ENCODE measurements at regions not wholly inside any gene's neighbourhood (a gene's known extent, or its start where the extent isn't known, plus 50 kb on each side); places are given as distances from the start of the nearest gene placed in this dataset.
"Not testable (repeated sequence)": the region's sequence is repeated elsewhere in the genome, so short reads cannot be mapped to it uniquely, and the experiment has no call there.

DNA sequence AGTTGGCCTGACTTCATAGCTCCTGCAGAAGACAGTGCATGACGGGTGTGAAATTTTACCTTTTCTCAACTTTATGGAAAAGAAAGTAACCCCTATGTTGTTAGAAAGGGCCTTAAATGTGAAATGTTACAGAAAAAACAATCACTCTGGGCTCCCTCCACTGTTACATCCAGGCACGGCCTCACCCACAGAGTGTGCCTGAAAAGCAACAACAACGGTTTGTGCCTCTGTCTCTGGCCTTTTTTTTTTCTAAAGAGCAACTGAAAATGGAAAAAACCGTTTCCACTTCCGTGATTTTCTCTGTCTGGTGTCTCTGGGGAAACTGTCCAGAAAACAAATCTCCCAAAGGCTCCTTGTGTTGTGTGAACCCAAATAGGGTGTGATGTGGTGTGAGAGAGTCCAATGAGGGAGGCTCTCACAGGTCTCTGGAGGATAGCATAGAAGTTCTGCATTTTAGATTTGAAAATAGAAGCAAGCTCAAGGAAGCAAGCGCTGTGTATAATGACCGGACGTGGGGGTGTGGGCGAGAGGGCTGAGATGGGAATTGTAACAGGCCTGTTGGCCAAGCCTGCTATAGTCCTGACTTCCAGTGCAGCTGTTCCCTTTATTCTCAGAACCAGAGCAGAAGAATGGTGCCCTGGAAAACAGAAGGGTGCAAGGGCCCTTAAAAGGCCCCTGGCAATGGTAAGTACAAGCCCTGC, 221.8 kb upstream of the TUT7 start:
- DNase-seq (ENCODE audit: low read depth), result no peak

- no peak for DNase-seq (ENCODE audit: low read depth)
These were observed 220.9 kb upstream of the TUT7 start for GRCh38 chr9:86575137-86575536.

GRCh38 chr9:86573886-86574285, 219.7 kb upstream of the TUT7 start:
- no peak for DNase-seq (ENCODE audit: low read depth)

GRCh38 chr9:86572904-86573303, 218.7 kb upstream of the TUT7 start:
- no peak for DNase-seq (ENCODE audit: low read depth)

- DNase-seq (ENCODE audit: low read depth), result not testable (repeated sequence)
These were observed 211.4 kb upstream of the TUT7 start for GRCh38 chr9:86565603-86566002.

DNA sequence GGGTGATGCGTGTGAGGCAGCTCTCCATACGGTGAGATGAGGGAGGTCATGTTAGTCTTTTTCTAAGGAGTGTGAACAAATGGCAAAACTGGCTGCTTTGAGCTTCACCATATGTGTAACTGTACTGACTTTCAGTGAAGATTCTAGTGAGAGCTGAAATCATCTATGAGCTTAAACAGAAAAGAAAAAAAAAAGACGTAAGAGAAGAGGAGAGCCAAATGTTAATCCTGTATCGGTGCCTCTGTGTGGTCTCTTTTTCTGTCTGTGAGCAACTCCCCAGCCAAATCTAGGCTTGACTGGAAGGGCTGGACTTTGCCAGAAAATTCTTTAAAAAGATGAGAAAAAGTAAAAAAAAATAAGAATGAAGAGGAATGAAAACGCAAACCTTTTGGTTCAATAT, 209.7 kb upstream of the TUT7 start:
- no peak for DNase-seq (ENCODE audit: low read depth)

GRCh38 chr9:86563350-86563749, 209.1 kb upstream of the TUT7 start:
- peak; percentile 74 for DNase-seq (ENCODE audit: low read depth)

DNA sequence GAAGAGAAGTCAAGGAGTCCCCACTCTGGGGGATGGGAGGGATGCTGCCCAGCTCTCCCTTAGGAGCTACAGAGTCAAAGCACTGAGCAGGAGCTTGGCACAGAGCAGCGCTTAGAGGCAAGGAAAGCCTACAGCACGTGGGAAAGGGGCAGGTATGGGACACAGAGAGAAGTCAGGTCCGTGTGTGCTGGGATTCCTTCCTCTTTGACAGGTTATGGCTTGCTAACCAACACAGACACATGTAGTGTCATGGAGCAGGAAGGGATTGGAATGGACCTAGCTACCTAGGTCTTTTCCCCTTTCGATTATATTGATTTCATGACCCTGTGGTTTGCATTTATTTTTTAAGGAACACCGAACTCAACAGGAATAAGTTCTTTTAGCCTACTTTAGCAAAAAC, 208.5 kb upstream of the TUT7 start:
- DNase-seq (ENCODE audit: low read depth), result no peak

- DNase-seq (ENCODE audit: low read depth), result no peak
These were observed 203.7 kb upstream of the TUT7 start for GRCh38 chr9:86557918-86558317.

DNA sequence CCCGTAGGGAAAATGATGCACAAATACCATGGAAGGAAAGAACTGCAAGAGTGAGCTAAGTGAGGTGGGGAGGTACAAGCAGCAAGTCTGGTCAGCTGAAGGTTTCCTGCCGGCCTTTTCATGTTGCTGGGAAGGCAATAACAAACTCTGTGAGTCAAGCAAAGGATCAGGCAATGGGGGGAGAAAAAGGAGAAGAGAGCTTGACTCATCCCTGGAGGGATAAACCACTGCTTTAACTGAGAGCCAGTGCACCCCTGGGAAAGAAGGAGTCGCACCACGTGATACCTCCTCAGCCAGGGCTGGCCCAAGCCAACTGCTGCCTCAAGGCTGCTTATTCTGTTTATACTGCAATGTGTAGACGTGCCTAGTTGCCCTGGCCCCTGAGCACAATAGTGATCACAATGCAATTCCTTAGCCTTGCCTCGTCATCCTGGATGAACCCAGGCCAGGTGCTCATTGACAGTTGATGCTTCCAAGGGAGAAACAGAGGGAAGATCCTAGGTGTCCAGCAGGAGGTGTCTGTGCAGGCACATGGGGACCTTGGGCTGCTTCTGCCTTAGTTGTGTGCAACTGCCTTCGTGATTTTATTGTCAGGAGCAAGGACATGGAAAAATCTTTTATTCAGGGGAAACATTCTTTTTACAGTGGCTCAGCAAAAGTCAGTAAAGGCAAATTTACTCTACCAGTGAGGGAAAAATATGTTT, 203.0 kb upstream of the TUT7 start:
- DNase-seq (ENCODE audit: low read depth), result peak; percentile 95

GRCh38 chr9:86555661-86556060, 201.5 kb upstream of the TUT7 start:
- no peak for DNase-seq (ENCODE audit: low read depth)

GRCh38 chr9:86550401-86550800, 196.2 kb upstream of the TUT7 start:
- no peak for DNase-seq (ENCODE audit: low read depth)

- DNase-seq (ENCODE audit: low read depth), result no peak
These were observed 195.7 kb upstream of the TUT7 start for GRCh38 chr9:86549920-86550319.

DNA sequence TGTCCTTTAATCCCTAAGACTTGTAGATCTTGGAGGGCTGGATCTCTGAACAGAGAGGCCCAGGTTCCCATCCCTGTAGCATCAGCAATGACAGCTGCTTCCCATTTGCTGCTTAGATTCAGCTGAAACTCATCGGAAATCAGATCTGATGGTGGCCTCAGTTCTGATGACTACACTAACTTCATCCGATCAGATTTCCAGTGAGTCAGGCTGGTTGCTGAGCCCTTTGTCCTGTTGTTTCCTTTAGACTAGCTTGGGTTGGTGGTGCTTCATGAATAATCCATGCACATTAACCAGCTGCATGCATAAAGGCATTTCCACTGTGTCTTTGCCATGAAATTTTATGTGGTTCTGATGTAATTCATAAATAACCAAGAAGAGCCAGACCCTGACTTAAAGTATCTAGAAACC, 195.2 kb upstream of the TUT7 start:
- peak; percentile 68 for DNase-seq (ENCODE audit: low read depth)

DNA sequence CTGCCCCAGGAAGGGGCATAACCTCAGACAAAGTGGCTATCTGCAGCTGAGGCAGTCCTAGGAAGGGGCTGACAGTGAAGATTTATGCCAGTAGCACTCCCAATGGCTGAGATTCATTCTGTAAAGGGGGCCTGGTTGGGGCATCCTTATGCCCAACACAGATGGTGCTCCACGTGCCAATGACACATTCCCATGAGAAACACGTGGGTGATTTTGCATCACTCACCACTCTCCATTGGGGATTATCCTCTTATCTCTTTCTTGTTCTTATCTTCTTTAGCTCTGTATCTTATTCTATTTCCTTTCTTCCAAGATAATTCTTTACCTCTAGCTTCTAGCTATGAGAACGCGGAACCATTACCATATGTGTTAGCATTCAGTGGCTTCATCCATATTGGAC, 194.0 kb upstream of the TUT7 start:
- DNase-seq (ENCODE audit: low read depth), result no peak

- no peak for DNase-seq (ENCODE audit: low read depth)
These were observed 193.4 kb upstream of the TUT7 start for GRCh38 chr9:86547571-86547970.

DNA sequence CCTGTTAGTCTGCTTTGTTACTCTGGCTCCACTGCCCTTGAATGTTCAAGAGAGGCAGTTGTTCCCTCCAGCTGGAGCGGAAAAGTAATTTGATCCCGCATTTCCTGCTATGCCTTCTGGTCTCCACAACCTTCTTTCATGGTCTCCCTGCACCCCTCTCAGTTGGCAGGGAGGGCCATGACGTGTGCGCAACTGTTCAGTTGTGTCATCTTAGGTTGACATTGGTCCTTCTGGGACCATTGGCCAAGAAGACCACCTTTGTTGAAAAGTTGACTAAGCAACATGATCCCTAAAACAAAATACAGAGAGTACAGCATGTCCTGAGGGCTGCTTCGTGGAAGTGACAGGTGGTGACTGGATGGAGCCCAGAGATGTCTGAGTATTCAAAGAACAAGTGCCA, 192.5 kb upstream of the TUT7 start:
- DNase-seq (ENCODE audit: low read depth), result no peak

DNA sequence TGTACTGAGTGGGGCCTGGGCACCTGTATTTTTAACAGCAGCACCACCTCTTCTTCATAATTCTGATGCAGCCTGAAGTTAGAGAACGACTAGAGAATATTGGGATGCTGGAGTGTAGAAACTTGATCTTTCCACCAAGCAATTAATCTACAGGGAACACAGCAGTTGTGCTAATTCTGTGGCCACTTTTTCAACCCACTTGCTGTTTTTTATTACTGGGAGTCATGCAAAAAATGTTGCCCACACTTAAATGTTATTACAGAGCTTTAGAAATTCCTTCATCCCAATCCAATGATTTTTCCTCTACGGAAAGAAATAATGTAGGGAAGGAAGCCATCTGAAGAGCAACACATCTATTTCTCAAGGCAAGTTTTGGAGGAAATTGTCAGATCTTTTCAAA, 190.9 kb upstream of the TUT7 start:
- DNase-seq (ENCODE audit: low read depth), result no peak

GRCh38 chr9:86541014-86541570, 186.9 kb upstream of the TUT7 start:
- DNase-seq (ENCODE audit: low read depth), result no peak

- no peak for DNase-seq (ENCODE audit: low read depth)
These were observed 181.3 kb upstream of the TUT7 start for GRCh38 chr9:86535406-86535915.

- no peak for DNase-seq (ENCODE audit: low read depth)
These were observed 180.5 kb upstream of the TUT7 start for GRCh38 chr9:86534572-86535258.

GRCh38 chr9:86531971-86532640, 177.9 kb upstream of the TUT7 start:
- no peak for DNase-seq (ENCODE audit: low read depth)
